Keratinocyte (primary cell): ENCODE measurements at regions not wholly inside any gene's neighbourhood (a gene's known extent, or its start where the extent isn't known, plus 50 kb on each side); places are given as distances from the start of the nearest gene placed in this dataset.

Source experiments
- DNase-seq: peaks from one replicate; pipeline ENCODE4 v3.0.0-alpha.2; 2011; ENCODE audit warnings: low read depth, missing footprints, low spot score
- FAIRE-seq: peaks from 2 replicates; lab custom pipeline; 2011; peaks lifted over from hg19 to GRCh38; lab: Jason Lieb, UNC
- H2AFZ ChIP-seq: 2 replicates; pipeline ENCODE4 v1.6.0; 2012; ENCODE audit warnings: low read length, control low read depth, inconsistent platforms; ENCODE audit not compliant: control insufficient read depth
- H3K27ac ChIP-seq: 2 replicates; pipeline ENCODE4 v1.5.1; 2011; ENCODE audit warnings: low read length; ENCODE audit not compliant: control insufficient read depth, insufficient read depth
- H3K27me3 ChIP-seq: 3 replicates; pipeline ENCODE4 v1.6.0; 2011; ENCODE audit warnings: low read length; ENCODE audit not compliant: control insufficient read depth, insufficient read depth; ENCODE audit errors: extremely low read depth
- H3K36me3 ChIP-seq, 2 experiments: 2 replicates in 1 of 2; 3 replicates in 1 of 2; pipeline ENCODE4 v1.5.1; 2011; ENCODE audit warnings: low read length in 2 of 2, mild to moderate bottlenecking in 1 of 2; ENCODE audit not compliant: control insufficient read depth in 2 of 2, insufficient read depth in 2 of 2; ENCODE audit errors: extremely low read depth in 1 of 2
- H3K4me1 ChIP-seq: 3 replicates; pipeline ENCODE4 v1.5.1; 2011; ENCODE audit warnings: low read length; ENCODE audit not compliant: control insufficient read depth, insufficient read depth; ENCODE audit errors: extremely low read depth
- H3K4me2 ChIP-seq: 3 replicates; pipeline ENCODE4 v1.6.0; 2011; ENCODE audit warnings: low read depth, low read length; ENCODE audit not compliant: control insufficient read depth, insufficient read depth; ENCODE audit errors: extremely low read depth
- H3K4me3 ChIP-seq, 3 experiments: fragments of 200-600 bp in 1 of 3; sonication (generic) in 1 of 3; 2 replicates in 2 of 3; 3 replicates in 1 of 3; pipeline ENCODE4 v1.5.1; 2011 to 2016; ENCODE audit warnings: low read length in 3 of 3, mild to moderate bottlenecking in 3 of 3, control low read depth in 2 of 3, inconsistent platforms in 1 of 3, low read depth in 1 of 3, mixed read lengths in 1 of 3, mixed run types in 1 of 3, moderate library complexity in 1 of 3; ENCODE audit not compliant: control insufficient read depth in 2 of 3, insufficient read depth in 2 of 3; ENCODE audit errors: extremely low read depth in 1 of 3
- H3K79me2 ChIP-seq: 2 replicates; pipeline ENCODE4 v1.6.0; 2012; ENCODE audit warnings: low read length; ENCODE audit not compliant: control insufficient read depth, insufficient read depth
- H3K9ac ChIP-seq: 3 replicates; pipeline ENCODE4 v1.6.0; 2011; ENCODE audit warnings: low read length; ENCODE audit not compliant: control insufficient read depth, insufficient read depth; ENCODE audit errors: extremely low read depth
- H3K9me1 ChIP-seq: 3 replicates; pipeline ENCODE4 v1.6.0; 2011; ENCODE audit warnings: low read length; ENCODE audit not compliant: control insufficient read depth, insufficient read depth; ENCODE audit errors: extremely low read depth
- H3K9me3 ChIP-seq: 2 replicates; pipeline ENCODE4 v1.5.1; 2012; ENCODE audit warnings: low read depth, low read length; ENCODE audit not compliant: control insufficient read depth
- H4K20me1 ChIP-seq: 3 replicates; pipeline ENCODE4 v1.6.0; 2011; ENCODE audit warnings: low read length; ENCODE audit not compliant: control insufficient read depth, insufficient read depth; ENCODE audit errors: extremely low read depth
- EZH2 ChIP-seq: IDR thresholded peaks from one replicate; pipeline ENCODE4 v1.6.1; 2012; ENCODE audit warnings: inconsistent platforms, mild to moderate bottlenecking, low read length, moderate library complexity
- dilution Hi-C: fragments of 300-500 bp; cut with MboI; formaldehyde crosslinking; loops from one replicate; pipeline ENCODE4 v1.7.0; 2020; ENCODE audit warnings: low sequenced_read_pairs; ENCODE audit not compliant: extremely low pct_ligation_motif_present
- TF ChIP-seq, protein P1 (sequence below), 3 experiments: IDR thresholded peaks in 1 of 3; conservative IDR thresholded peaks in 1 of 3; optimal IDR thresholded peaks in 1 of 3; 2 replicates in 2 of 3; 3 replicates in 1 of 3; pipeline versions ENCODE3 to v1.5.1; 2011; ENCODE audit warnings: low read length in 3 of 3, mild to moderate bottlenecking in 3 of 3, moderate library complexity in 2 of 3, control low read depth in 1 of 3, inconsistent platforms in 1 of 3; ENCODE audit not compliant: insufficient read depth in 2 of 3; ENCODE audit errors: extremely low read depth in 1 of 3

DNA sequence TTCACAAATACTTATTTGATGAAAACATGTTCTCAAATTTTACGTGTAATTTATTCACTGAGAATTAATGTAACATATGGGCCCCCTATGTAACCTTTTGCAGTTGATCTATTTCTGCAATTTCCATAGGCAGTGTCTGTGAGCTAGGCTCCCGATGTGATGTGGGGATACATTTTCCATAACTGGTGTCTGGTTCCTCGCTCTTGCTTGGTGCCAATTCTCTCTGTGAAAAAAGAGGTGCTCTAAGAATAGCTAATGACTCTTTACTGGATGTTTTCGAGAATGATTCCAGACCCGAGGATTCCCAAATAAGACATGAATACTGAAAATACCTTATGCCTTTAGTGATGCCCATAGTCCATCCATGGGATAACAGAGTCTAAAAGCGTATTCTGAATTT, 286.7 kb upstream of the FZD8 start:
- dilution Hi-C loops, result no loop called here
- Histone ChIP-seq H2AFZ (no peak overlapping the region), H3K36me3 (no peaks in the 10 kb centered on the region), H4K20me1 (no peaks in the 10 kb centered on the region), H3K4me2 (no peak overlapping the region), H3K9ac (no peak overlapping the region), H3K9me1 (no peaks in the 10 kb centered on the region), H3K9me3 (no peaks in the 10 kb centered on the region), H3K27me3 (no peaks in the 10 kb centered on the region), H3K79me2 (no peaks in the 10 kb centered on the region), H3K4me3 (no peak overlapping the region), H3K4me1 (no peaks in the 10 kb centered on the region), H3K27ac (no peak overlapping the region)
- no peak for TF ChIP-seq EZH2
- TF ChIP-seq, protein P1, sequence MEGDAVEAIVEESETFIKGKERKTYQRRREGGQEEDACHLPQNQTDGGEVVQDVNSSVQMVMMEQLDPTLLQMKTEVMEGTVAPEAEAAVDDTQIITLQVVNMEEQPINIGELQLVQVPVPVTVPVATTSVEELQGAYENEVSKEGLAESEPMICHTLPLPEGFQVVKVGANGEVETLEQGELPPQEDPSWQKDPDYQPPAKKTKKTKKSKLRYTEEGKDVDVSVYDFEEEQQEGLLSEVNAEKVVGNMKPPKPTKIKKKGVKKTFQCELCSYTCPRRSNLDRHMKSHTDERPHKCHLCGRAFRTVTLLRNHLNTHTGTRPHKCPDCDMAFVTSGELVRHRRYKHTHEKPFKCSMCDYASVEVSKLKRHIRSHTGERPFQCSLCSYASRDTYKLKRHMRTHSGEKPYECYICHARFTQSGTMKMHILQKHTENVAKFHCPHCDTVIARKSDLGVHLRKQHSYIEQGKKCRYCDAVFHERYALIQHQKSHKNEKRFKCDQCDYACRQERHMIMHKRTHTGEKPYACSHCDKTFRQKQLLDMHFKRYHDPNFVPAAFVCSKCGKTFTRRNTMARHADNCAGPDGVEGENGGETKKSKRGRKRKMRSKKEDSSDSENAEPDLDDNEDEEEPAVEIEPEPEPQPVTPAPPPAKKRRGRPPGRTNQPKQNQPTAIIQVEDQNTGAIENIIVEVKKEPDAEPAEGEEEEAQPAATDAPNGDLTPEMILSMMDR (optimal IDR thresholded peaks at IDR 0.05 in 1 of 3, IDR thresholded peaks at IDR 0.05 in 1 of 3, conservative IDR thresholded peaks at IDR 0.05 in 1 of 3; ENCODE audit: extremely low read depth in 1 of 3, insufficient read depth in 2 of 3, low read length in 3 of 3), result no peak
- FAIRE-seq (no peak), DNase-seq (no peak)

- no peak overlapping the region for H3K9ac ChIP-seq
- H3K4me3 ChIP-seq, result no peak overlapping the region
- dilution Hi-C loops, result no loop called here
- TF ChIP-seq EZH2, result no peak
- TF ChIP-seq, protein P1 (optimal IDR thresholded peaks at IDR 0.05 in 1 of 3, IDR thresholded peaks at IDR 0.05 in 1 of 3, conservative IDR thresholded peaks at IDR 0.05 in 1 of 3; ENCODE audit: extremely low read depth in 1 of 3, insufficient read depth in 2 of 3, low read length in 3 of 3), result no peak
- H3K36me3 ChIP-seq, result no peaks in the 10 kb centered on the region
- no peaks in the 10 kb centered on the region for H4K20me1 ChIP-seq
- DNase-seq, result no peak
- no peaks in the 10 kb centered on the region for H3K79me2 ChIP-seq
- H3K9me1 ChIP-seq, result no peaks in the 10 kb centered on the region
- H3K9me3 ChIP-seq, result no peaks in the 10 kb centered on the region
- H3K4me2 ChIP-seq, result no peak overlapping the region
- H3K27me3 ChIP-seq, result no peaks in the 10 kb centered on the region
- FAIRE-seq, result no peak
- H2AFZ ChIP-seq, result no peak overlapping the region
- H3K27ac ChIP-seq, result no peak overlapping the region
- no peaks in the 10 kb centered on the region for H3K4me1 ChIP-seq
Observed at GRCh38 chr10:35927990-35928488, 285.9 kb upstream of the FZD8 start.
